Stimulated activated CD8-positive, alpha-beta memory T cell treated with anti-CD3 and anti-CD28 coated beads, Interleukin-2, amount 100 ng/mL, for 48 hours (primary cell): ENCODE measurements at regions not wholly inside any gene's neighbourhood (a gene's known extent, or its start where the extent isn't known, plus 50 kb on each side); places are given as distances from the start of the nearest gene placed in this dataset.
A peak's percentile ranks its signal among the peaks of the same experiment; 100 is the strongest.
"Not testable (repeated sequence)": the region's sequence is repeated elsewhere in the genome, so short reads cannot be mapped to it uniquely, and the experiment has no call there.

Experiments used
- DNase-seq, 2 donors: peaks; one replicate each; pipeline ENCODE4 v3.0.0-alpha.2; 2020; ENCODE audit warnings: low read depth in 2 of 2

DNA sequence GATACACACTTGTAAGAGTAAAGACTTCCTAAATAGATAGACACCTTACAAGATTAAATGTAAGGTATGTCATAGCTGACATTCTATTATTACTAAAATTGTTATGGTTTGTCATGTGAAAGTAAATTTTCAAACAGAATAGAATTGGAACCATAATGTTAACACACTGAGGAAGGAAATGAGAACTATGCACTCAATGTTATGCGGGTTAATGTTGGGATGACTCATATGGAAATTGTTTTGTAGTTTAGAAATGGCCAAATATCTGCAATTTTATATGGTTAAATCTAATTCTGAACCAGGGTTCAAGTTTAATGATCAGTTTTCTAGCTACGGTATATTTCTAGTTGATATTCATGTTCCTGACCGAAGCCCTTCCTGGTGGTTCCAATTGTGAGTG is 214.2 kb upstream of the ADO start:
- DNase-seq: no peak

DNA sequence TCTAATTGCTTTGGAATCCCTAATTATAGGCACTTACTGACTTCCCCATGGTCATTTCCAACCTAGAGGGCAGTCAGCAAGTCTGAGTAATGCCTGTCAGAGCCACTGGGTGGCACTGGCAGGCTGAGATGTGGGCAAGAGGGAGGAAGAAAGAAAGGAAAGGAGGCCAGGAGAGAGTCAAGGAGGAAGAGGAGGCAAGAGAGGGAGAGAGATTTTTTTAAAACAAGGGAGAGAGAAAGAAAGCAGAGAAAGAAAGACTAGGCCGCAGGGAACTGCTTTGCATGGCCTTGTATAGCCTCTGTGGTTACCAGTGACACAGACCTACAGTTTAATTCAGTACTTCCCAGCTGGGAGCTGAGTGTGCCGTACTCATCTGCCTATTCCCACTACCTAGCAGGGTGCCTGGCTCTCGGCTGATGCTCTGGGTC is 210.4 kb upstream of the ADO start:
- peak; percentile 36 to 39 for DNase-seq

DNA sequence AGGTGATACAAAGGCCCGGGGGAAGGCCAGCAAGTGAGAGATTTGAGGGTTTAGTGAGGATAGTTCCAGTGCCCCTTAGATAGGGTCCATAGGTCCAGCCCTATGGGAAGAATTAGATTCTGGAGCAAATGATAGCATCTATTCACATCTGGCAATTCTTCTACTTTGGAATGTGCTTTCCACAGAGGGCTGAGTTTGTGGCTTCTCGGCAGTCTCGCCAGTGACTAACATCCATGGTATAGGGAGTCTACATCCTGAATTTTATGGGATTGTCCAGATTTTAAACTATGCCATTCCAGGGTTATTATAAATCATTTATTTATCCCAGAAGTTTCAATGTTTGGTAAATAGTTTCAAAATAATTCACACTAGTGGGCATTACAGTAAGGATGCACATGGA is 207.3 kb upstream of the ADO start:
- no peak for DNase-seq

DNA sequence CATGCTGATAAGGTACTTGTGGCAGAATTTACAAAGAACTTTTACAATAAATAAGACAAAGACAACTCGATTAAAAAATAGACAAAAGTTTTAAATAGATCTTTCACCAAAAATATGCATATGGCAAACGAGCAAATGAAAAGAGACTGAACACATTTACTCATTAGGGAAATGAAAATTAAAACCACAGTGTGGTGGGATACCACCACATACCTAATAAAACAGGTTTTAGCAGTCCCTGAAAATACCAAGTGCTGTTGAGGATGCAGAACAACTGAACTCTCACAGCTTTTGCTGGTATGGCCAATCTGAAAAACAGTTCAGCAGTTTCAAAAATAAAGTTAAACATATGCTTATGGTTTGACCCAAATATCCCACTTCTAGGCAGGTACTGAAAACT is 205.4 kb upstream of the ADO start:
- no peak for DNase-seq

DNA sequence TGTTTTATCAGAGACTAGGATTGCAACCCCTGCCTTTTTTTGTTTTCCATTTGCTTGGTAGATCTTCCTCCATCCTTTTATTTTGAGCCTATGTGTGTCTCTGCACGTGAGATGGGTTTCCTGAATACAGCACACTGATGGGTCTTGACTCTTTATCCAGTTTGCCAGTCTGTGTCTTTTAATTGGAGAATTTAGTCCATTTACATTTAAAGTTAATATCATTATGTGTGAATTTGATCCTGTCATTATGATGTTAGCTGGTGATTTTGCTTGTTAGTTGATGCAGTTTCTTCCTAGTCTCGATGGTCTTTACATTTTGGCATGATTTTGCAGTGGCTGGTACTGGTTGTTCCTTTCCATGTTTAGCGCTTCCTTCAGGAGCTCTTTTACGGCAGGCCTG is 198.0 kb upstream of the ADO start:
- DNase-seq: not testable (repeated sequence)

DNA sequence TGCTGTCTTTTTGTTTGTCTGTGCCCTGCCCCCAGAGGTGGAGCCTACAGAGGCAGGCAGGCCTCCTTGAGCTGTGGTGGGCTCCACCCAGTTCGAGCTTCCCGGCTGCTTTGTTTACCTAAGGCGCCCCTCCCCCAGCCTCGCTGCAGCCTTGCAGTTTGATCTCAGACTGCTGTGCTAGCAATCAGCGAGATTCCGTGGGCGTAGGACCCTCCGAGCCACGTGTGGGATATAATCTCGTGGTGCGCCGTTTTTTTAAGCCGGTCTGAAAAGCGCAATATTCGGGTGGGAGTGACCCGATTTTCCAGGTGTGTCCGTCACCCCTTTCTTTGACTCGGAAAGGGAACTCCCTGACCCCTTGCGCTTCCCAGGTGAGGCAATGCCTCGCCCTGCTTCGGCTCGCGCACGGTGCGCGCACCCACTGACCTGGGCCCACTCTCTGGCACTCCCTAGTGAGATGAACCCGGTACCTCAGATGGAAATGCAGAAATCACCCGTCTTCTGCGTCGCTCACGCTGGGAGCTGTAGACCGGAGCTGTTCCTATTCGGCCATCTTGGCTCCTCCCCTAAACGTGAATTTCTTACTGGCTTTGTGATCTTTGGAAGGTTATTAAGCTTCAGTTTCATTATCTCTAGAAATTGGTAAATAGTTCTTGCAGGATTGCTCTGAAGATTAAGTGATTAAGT is 196.2 kb upstream of the ADO start:
- DNase-seq: not testable (repeated sequence)

DNA sequence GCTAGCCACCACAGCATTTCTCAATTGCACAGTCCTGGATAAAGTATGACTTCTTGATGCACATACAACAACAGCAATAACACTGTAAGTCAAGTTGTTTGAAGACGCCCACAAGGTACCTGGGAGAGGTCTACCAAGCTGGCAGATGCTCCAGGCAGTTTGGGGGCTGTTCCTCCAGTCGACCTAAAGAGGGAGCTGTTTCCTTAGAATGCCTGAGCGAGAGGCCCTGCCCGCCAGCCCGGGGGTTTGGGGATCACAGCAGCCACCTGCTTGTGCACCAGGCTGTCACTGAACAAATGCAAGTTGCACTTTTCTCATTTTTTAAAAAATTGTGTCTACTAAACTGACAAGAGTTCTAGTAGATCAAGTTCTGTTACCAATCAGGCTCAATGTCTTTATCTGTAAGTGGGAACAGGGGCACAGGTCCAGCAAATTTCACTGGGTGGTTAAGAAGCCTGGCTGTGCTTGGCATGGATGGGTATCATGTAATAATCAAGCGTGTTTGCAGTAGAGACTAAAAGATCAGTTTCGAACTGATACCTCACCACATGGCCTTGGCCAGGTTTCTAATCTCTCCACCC is 193.8 kb upstream of the ADO start:
- peak; percentile 49 to 59 for DNase-seq

DNA sequence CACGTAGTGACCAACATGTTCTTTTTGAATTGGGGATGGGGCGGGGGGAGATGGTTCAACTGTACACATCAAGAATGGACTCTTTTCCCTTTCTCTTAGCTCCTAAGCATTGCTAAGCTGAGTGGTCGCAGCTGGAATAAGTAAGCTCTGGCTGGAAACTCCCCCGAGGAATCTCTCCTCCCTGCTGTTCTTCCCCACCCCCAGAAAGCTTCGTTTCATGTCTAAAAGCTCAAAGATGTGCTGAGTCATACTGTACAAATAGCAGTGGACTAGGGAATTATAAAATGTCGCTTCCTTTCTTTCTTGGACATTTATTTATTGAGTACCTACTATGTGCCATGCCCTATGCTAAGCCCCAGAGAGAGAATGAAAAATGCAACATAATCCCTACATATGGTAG is 191.1 kb upstream of the ADO start:
- no peak for DNase-seq

DNA sequence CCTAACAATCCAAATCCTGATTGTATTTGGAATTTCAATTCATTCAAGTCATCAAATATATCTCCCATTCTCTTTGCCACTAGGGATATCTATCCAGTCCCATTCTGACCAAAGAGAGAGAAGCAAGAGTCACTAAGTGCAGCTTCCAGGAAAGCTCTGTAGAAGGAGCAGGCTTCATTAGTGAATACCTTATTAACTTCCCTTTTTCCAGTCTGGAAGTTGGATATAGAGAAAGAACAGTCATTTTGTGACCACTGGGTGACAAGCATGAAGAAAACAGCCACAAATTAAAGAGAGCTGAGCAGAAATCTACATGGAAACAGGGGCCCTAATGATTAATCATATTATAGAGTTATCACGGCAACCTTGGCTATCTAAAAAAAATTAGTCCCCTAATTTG is 190.7 kb upstream of the ADO start:
- no peak for DNase-seq

DNA sequence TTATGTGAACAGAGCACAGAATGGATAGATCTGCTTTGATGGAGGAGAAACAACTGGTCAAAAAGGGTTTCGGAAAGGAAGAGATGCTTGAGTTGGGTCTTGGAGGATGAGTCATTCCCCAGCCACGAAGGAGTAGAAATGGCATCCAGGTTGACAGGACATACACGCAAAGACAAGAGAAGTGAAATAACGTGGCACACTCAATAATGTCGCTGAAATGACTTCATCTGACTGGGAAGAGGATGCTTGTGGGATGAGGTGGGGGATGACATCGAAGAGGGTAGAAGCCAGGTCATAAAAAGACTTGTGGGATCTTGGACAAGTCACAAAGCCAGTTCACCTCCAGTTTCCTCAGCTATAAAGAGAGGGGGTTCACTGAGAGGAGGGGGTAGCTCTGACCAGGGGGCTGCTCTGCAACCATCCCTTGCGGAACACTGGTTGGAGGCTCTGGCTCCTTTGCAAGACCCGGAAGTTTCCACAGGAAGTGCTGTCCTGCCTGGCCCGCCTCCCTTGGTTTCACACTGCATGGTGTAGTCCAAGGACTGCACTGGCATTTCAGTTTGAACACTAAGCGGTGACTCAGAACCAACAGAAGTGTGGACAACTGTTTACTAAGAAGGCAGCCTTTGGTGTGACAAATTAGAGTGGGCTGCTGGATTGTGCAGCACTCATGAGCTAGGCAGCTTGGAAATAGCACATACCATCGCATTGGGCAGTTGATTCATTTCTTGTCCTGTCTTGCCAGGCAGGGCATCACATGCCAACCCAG is 189.9 kb upstream of the ADO start:
- peak; percentile 27 to 31 for DNase-seq

DNA sequence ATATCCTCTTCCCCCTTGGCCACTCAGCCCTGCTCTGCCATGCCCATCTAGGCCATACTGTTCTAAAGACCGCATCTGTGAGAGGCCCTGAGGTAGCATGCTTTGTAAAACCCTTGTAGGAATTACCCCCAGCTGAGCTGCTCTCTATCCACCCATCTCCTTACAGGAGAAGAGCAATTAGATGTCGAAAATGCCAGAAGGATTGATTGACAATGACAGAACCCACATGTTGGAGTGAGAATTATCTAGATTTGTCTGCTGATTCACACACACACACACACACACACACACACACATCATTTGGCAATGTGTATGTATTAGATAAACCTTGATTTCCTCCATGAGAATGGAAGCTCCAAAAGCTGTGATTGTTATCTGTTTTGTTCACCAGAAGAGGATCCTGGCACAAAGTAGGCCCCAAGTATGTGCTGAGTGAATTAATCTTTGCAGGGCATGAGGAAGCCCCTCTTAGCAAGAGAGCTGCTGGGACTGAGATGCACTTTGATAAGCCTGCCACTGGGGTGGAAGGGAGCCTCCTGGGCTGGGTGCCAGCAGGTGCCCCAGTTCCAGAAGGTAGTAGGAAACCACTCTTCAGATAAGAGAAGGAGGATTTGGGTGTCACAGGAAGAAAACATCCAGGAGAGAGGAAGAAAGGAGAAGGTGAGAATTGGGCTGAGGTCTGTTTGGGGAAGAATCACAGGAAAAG is 187.5 kb upstream of the ADO start:
- DNase-seq: no peak

DNA sequence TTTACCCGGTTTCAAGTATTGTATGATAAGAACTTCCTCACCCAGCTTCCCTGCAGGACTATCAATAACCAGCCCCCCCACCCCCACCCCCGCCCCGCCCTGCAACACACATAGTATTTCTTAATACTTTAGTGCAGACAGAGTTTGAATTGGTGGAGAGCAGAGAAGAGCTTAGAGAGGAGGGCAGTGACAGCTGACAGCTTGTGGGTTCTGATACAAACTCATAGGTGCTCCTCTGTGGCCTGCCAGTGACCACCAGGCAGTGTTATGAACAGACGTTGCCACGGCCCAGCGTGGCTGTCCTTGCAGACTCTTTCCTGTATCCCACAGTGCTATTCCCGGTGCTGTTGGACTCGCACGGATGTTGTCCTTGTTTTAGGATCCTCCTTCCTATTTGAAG is 186.9 kb upstream of the ADO start:
- DNase-seq: no peak

DNA sequence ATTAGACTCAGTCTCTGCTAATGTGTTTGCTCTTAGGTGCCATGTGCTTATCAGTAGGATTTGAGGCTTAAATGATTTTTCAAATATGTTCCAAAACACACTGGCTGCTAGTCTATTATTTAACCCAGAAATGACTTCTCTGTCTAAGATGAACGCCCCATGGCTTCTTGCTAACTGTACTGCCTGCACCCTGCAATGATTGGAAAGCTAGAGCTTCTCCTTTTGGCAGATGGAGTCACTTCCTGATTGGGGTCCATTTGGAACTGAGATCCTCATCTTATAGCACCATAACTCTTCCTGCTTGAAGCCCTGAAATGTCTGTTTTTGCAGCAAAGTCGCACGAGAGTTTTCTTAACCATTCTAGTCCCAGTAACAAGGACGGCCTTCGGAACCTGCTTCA is 186.5 kb upstream of the ADO start:
- DNase-seq: no peak

DNA sequence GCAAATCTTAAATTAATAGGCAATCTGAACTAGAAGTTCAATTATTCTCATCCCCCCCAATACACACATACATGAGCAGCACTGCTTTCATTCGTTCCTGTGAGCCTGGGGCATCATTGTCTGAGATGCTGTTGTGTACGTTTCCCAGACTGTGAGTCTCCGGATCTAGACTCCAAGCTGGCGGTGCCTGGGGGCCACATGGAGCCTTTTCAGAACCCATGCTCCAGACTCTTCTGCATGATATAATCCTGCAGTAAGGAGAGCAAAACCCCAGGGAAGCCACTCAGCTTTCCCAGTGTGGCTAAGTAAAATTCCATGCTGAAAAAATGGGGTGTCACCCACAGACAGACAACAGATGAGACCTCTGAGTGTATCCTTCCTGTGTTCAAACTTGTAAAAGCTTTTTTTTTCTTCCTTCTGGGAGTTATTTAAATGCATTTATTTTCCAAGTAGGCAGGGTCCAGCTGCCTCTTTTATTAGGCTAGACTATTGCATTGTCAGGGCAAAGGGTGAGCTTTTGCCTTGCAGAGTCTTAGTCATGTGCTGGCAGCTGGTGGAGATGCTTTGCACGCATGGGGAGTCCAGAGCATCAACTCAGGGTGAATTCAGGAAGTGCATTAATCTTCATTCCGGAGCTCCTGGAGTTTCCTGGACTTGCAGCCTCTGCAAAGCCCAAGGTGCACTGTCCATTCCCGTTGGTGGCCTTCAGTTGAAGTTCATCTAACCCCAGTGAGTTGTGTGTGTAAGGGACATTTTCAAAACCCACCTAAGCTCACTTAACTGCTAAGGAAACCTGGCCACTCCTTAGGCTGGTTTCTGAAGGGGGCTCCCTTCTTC is 185.7 kb upstream of the ADO start:
- DNase-seq: no peak

DNA sequence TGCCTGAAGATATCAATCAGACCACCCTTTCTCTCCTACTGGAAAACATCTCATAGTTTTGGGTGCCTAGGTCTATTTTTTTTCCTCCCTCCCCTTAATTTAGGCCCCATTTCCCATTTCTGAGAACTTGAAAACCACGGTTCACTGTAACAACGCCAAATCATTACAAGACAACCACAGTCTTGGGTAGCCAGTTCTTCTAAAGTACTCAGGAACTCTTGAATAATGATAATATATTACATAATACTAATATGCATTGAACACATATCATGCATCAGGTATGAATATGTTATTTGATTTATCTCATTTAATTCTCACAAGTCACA is 185.1 kb upstream of the ADO start:
- no peak for DNase-seq

DNA sequence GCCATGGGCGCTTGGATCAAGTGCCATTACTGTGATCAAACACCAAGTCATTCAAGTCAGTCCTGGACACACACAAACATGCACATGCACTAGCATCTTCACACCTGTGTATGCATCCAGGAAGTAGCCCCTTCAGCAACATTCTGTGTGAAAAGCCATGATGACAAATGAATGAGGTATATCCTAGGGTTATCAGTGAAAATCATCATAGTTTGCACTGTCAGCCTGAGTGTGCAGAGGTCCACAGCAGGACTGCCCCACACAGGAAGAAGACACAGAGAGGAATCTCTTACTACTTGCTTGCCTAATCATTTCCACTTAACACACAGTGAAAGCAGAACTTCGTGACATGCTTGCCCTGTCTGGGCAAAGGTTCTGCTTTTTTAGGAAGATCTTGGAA is 184.0 kb upstream of the ADO start:
- no peak for DNase-seq

DNA sequence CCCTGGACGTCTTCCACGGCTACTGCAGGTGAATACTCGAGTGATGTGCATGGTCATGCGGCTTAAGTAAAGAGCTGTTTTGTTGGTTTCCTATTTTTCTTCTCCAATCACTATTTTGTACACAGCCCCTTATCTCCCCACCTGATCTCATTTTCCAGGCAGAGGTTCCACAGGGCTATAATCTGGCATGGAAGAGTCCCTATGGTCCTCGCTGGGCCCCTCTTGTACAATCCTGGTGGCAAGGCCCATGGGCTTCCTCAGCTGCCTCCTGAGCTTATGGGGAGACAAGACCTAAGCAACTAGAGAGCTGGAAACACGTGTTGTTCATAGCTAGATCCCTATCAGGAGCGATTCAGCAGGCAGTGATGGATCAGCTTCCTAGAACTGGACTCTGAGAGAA is 181.3 kb upstream of the ADO start:
- no peak for DNase-seq

DNA sequence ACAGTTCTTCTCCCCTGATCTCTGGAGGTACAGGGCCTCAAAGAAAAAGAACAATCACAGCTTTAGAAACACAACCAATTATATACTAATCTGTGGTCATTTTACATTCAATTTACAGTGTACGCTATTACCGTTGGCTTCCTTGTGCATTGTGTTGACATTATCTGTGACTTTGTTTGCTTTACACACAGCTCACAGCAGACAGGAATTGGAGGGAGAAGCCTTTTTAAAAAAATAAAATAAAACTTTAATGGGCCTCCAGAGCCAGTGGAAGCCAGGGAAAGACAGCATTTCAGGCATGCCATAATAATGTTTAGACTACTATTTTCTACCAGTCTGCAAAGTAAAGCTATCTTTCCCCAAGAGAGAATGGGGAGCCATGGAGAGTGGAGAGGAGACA is 179.0 kb upstream of the ADO start:
- no peak for DNase-seq

DNA sequence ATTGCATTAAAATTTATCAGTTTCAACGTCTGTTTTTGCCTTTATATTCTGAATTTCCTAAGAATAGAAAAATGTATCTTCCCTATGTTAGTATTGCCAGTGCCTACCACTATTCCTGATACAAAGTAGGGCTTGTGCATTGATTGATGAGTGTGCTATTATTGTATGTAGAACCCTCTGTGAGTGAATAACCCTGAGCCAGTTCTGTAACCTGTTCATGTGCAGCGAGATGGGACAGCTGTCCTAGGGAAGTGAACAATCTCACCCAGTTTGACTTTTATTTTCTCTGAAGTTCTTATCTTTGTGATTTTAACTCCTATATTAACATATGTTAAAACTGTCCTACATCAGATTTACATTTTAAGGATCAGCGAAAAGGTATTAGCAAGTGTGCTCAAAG is 178.4 kb upstream of the ADO start:
- no peak for DNase-seq

DNA sequence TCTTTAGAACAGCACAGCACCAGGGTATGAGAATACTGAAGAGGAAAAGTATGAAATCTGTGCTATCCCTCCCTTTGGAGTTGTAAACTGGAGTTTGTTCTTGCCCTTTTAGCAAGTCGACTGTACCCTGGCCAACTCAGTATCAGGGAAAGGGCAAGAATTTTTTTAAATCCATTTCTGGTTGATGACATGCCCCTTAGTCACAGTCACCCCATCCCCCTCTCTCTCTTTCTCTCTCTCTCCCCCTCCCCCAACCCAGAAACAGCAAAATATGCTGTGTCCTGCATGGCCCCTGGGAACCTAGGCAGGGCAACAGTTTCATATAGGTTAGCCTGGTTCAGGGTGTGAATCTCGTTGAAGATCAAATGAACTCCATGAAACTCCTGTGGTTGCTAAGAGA is 177.7 kb upstream of the ADO start:
- no peak for DNase-seq

DNA sequence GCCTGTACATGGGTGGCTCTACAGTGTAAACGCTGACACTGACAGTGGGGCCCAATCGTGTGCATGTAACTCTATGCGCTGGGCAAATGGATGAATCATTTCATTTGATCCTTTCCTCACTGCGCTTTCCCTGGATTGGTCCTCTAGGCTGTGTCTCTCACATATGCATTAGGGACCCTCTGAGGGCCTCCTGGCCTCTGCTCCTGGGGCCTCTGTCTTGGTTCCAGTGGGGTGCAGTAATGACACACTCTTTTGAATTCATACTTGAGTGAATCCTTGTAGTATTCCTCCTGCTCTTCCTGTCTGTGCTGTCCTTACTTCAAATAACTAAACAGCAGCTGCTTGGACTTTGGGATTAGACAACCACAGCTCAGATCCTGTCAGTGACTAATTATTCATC is 176.5 kb upstream of the ADO start:
- no peak for DNase-seq

DNA sequence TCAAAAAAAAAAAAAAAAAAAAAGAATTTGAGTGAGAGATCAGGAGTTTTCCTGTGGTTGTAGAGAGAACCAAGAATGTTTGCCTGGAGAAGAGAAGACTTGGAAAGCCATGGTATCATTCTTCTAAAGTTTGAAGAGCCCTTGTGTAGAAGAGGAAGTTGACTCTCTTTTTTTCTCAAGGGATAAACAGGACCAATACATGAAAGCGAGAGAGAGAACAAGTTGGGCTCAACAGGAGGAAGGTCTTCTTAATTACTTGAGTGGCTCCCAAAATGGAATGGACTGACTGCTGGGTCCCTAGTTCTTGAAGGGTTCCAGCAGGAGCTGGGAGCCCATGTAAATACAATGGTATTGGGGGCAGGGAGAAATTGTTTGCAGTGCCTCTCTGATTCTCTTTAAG is 173.3 kb upstream of the ADO start:
- no peak for DNase-seq
